Adrenal gland (tissue), 5 donors: ENCODE measurements at regions not wholly inside any gene's neighbourhood (a gene's known extent, or its start where the extent isn't known, plus 50 kb on each side); places are given as distances from the start of the nearest gene placed in this dataset.

ENCODE experiments used
- POLR2A ChIP-seq, 2 donors: fragments of 450-650 bp; IDR thresholded peaks; one replicate each; pipeline ENCODE4 v1.6.1; 2017; ENCODE audit warnings: antibody characterized with exemption in 2 of 2, mild to moderate bottlenecking in 2 of 2, moderate library complexity in 1 of 2
- TF ChIP-seq, protein P1 (sequence below), 6 experiments: fragments of 450-650 bp in 4 of 6; fragments of 200-600 bp in 2 of 6; sonication (generic) in 1 of 6; IDR thresholded peaks; 1 replicate in 5 of 6; 2 replicates in 1 of 6; pipeline versions ENCODE4 v1.5.1 to v1.8.0; 2016 to 2021; ENCODE audit warnings: antibody characterized with exemption in 6 of 6, mild to moderate bottlenecking in 2 of 6, moderate library complexity in 1 of 6
- donor health status: DM: no; HTN: no; CAD: no.

DNA sequence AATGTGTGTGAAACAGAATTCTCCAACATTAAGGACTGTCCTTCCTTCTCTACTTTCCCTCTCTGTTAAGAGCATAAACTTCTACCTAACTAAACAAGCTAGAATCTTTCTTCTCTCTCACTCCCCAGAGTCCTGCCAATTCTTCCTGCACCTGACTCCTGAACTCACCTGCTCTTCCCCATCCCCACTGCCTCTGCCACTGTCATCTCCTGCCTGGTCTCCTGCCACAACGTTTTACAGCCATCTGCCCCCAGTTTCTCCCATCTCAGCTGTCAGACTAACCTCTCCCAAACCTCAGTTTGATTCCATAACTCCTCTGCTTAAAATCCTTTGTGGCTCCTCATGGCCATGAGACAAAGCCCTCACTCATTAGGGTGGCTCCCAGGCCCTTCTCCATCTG, 119.8 kb upstream of the FOXN2 start:
- TF ChIP-seq, protein P1, sequence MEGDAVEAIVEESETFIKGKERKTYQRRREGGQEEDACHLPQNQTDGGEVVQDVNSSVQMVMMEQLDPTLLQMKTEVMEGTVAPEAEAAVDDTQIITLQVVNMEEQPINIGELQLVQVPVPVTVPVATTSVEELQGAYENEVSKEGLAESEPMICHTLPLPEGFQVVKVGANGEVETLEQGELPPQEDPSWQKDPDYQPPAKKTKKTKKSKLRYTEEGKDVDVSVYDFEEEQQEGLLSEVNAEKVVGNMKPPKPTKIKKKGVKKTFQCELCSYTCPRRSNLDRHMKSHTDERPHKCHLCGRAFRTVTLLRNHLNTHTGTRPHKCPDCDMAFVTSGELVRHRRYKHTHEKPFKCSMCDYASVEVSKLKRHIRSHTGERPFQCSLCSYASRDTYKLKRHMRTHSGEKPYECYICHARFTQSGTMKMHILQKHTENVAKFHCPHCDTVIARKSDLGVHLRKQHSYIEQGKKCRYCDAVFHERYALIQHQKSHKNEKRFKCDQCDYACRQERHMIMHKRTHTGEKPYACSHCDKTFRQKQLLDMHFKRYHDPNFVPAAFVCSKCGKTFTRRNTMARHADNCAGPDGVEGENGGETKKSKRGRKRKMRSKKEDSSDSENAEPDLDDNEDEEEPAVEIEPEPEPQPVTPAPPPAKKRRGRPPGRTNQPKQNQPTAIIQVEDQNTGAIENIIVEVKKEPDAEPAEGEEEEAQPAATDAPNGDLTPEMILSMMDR (IDR thresholded peaks at IDR 0.05) = no peak
- TF ChIP-seq POLR2A (IDR thresholded peaks at IDR 0.05) = no peak
